ENCODE measurements at regions not wholly inside any gene's neighbourhood (a gene's known extent, or its start where the extent isn't known, plus 50 kb on each side); places are given as distances from the start of the nearest gene placed in this dataset.

- TF ChIP-seq GABPA (IDR thresholded peaks at IDR 0.05; ENCODE audit: borderline replicate concordance, insufficient read depth, low read length), result no peak
- TF ChIP-seq KDM1A (IDR thresholded peaks at IDR 0.05; ENCODE audit: borderline replicate concordance, low read length), result no peak
- no peak for TF ChIP-seq BACH1 (IDR thresholded peaks at IDR 0.05; ENCODE audit: low read length)
These were observed 222.3 kb upstream of the HDX start (continued) for GRCh38 chrX:84724576-84724975.

All from H1 (cell line).